Activated CD4-positive, alpha-beta T cell treated with anti-CD3 and anti-CD28 coated beads, Interleukin-10, Interleukin-2, amounts not matched to agents 100 ng/mL and 50 ng/mL, durations not matched to agents 16 hours and 8 hours (primary cell): ENCODE measurements at regions not wholly inside any gene's neighbourhood (a gene's known extent, or its start where the extent isn't known, plus 50 kb on each side); places are given as distances from the start of the nearest gene placed in this dataset.
"Not testable (repeated sequence)": the region's sequence is repeated elsewhere in the genome, so short reads cannot be mapped to it uniquely, and the experiment has no call there.

Experiments
- DNase-seq: peaks from one replicate; pipeline ENCODE4 v3.0.0-alpha.2; 2020

GRCh38 chr18:11506856-11507255, 102.5 kb upstream of the SLC35G4 start:
- no peak for DNase-seq

GRCh38 chr18:11505993-11506392, 103.4 kb upstream of the SLC35G4 start:
- no peak for DNase-seq

- no peak for DNase-seq
Observed at GRCh38 chr18:11504962-11505361, 104.4 kb upstream of the SLC35G4 start.

GRCh38 chr18:11502368-11502767, 107.0 kb upstream of the SLC35G4 start:
- DNase-seq, result no peak

- no peak for DNase-seq
Observed at GRCh38 chr18:11501352-11501751, 108.0 kb upstream of the SLC35G4 start.

GRCh38 chr18:11500153-11501122, 109.0 kb upstream of the SLC35G4 start:
- no peak for DNase-seq

GRCh38 chr18:11498821-11499220, 110.6 kb upstream of the SLC35G4 start:
- DNase-seq, result no peak

- no peak for DNase-seq
Observed at GRCh38 chr18:11497585-11497984, 111.8 kb upstream of the SLC35G4 start.

- no peak for DNase-seq
Observed at GRCh38 chr18:11496526-11497172, 112.7 kb upstream of the SLC35G4 start.

GRCh38 chr18:11495441-11495840, 114.0 kb upstream of the SLC35G4 start:
- no peak for DNase-seq

GRCh38 chr18:11494107-11494506, 115.3 kb upstream of the SLC35G4 start:
- DNase-seq, result no peak

GRCh38 chr18:11489266-11489899, 120.0 kb upstream of the SLC35G4 start:
- DNase-seq, result no peak

GRCh38 chr18:11488175-11488574, 121.2 kb upstream of the SLC35G4 start:
- no peak for DNase-seq

- no peak for DNase-seq
Observed at GRCh38 chr18:11487390-11487789, 122.0 kb upstream of the SLC35G4 start.

- no peak for DNase-seq
Observed at GRCh38 chr18:11482271-11482670, 127.1 kb upstream of the SLC35G4 start.

- DNase-seq, result no peak
Observed at GRCh38 chr18:11480692-11481091, 128.7 kb upstream of the SLC35G4 start.

GRCh38 chr18:11479031-11479430, 130.4 kb upstream of the SLC35G4 start:
- DNase-seq, result not testable (repeated sequence)

GRCh38 chr18:11470941-11471340, 138.5 kb upstream of the SLC35G4 start:
- DNase-seq, result no peak

GRCh38 chr18:11468617-11469016, 140.8 kb upstream of the SLC35G4 start:
- no peak for DNase-seq

- DNase-seq, result no peak
Observed at GRCh38 chr18:11468120-11468519, 141.3 kb upstream of the SLC35G4 start.

- no peak for DNase-seq
Observed at GRCh38 chr18:11467611-11468010, 141.8 kb upstream of the SLC35G4 start.

GRCh38 chr18:11464129-11464528, 145.3 kb upstream of the SLC35G4 start:
- DNase-seq, result no peak

GRCh38 chr18:11458447-11458846, 150.9 kb upstream of the SLC35G4 start:
- DNase-seq, result no peak

GRCh38 chr18:11457853-11458252, 151.5 kb upstream of the SLC35G4 start:
- DNase-seq, result not testable (repeated sequence)
